Gastroesophageal sphincter (tissue), 4 donors: ENCODE measurements at regions not wholly inside any gene's neighbourhood (a gene's known extent, or its start where the extent isn't known, plus 50 kb on each side); places are given as distances from the start of the nearest gene placed in this dataset.
A peak's percentile ranks its signal among the peaks of the same experiment; 100 is the strongest.

Experiments used
- ATAC-seq: fragments of 150-250 bp; one replicate; pipeline ENCODE4 v1.9.1; 2016; ENCODE audit warnings: mild to moderate bottlenecking, moderate library complexity
- H3K27ac ChIP-seq, 4 donors: fragments of 200-600 bp; sonication (generic) in 3 of 4; 1 replicate in 3 of 4; 2 replicates in 1 of 4; pipeline ENCODE4 v1.5.1; 2016 to 2019
- H3K27me3 ChIP-seq: fragments of 200-600 bp; sonication (generic); one replicate; pipeline ENCODE4 v1.5.1; 2019
- H3K36me3 ChIP-seq, 2 donors: fragments of 200-600 bp; sonication (generic); one replicate each; pipeline ENCODE4 v1.5.1; 2019; ENCODE audit warnings: control low read depth in 1 of 2
- H3K4me1 ChIP-seq, 3 donors: fragments of 200-600 bp; sonication (generic); 1 replicate in 2 of 3; 2 replicates in 1 of 3; pipeline ENCODE4 v1.5.1; 2016 to 2019; ENCODE audit warnings: control low read depth in 2 of 3
- H3K4me3 ChIP-seq, 2 donors: fragments of 200-600 bp; sonication (generic); one replicate each; pipeline ENCODE4 v1.5.1; 2019; ENCODE audit warnings: mild to moderate bottlenecking in 1 of 2, moderate library complexity in 1 of 2
- H3K9me3 ChIP-seq, 3 donors: fragments of 200-600 bp; sonication (generic); one replicate each; pipeline ENCODE4 v1.5.1; 2017 to 2019; ENCODE audit warnings: control low read depth in 2 of 3
- EP300 ChIP-seq: sonication (generic); formaldehyde crosslinking; IDR thresholded peaks from one replicate; pipeline ENCODE4 v1.6.1; 2017; ENCODE audit warnings: antibody characterized with exemption, mild to moderate bottlenecking
- POLR2A ChIP-seq, 2 donors: fragments of 450-650 bp; IDR thresholded peaks; one replicate each; pipeline ENCODE4 v1.6.1; 2017; ENCODE audit warnings: antibody characterized with exemption in 2 of 2, mild to moderate bottlenecking in 2 of 2, moderate library complexity in 1 of 2
- POLR2AphosphoS5 ChIP-seq: sonication (generic); formaldehyde crosslinking; IDR thresholded peaks from one replicate; pipeline ENCODE4 v1.6.1; 2017; ENCODE audit warnings: antibody characterized with exemption
- WGBS, 2 donors: methylation state at CpG; one replicate each; pipeline ENCODE4 v1.1.5; 2018; ENCODE audit warnings: low coverage in 1 of 2; 5-methylcytosine and 5-hydroxymethylcytosine counted together
- TF ChIP-seq, protein P1 (sequence below), 4 experiments: fragments of 200-600 bp in 2 of 4; fragments of 450-650 bp in 2 of 4; sonication (generic) in 1 of 4; IDR thresholded peaks; one replicate each; pipeline ENCODE4 v1.5.1; 2017 to 2019; ENCODE audit warnings: antibody characterized with exemption in 4 of 4, mild to moderate bottlenecking in 2 of 4, moderate library complexity in 2 of 4

DNA sequence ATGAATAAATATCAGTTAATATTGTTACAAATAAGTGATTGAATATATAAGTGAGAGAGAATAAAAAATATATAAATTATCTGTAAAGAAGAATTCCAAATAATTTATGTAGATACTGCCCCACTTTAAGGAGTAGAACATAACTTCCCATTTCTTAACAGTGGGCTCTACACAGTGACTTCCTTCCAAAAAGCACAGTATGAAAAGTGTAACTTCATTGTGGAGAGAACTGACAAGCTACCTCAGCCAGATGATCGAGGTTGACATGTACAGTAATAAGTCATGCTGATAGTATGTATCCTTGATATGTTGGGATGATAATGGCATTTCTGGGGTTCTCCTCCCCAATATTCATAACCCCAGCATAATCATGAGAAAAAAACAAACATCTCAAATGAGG, 191.9 kb upstream of the FN1 start:
- Histone ChIP-seq H3K4me1 (peaks cover 0 to 26% (median 7%) of the 10 kb centered on the region in 3 donors), H3K27ac (peak overlapping the region in 1 of 4 donors; percentile 89), H3K9me3 (peaks cover 0 to 4% (median 0%) of the 10 kb centered on the region in 3 donors), H3K27me3 (no peaks in the 10 kb centered on the region), H3K4me3 (no peak overlapping the region), H3K36me3 (no peaks in the 10 kb centered on the region)
- ATAC-seq: no peak
- no peak for TF ChIP-seq EP300
- no peak for TF ChIP-seq POLR2AphosphoS5
- TF ChIP-seq, protein P1, sequence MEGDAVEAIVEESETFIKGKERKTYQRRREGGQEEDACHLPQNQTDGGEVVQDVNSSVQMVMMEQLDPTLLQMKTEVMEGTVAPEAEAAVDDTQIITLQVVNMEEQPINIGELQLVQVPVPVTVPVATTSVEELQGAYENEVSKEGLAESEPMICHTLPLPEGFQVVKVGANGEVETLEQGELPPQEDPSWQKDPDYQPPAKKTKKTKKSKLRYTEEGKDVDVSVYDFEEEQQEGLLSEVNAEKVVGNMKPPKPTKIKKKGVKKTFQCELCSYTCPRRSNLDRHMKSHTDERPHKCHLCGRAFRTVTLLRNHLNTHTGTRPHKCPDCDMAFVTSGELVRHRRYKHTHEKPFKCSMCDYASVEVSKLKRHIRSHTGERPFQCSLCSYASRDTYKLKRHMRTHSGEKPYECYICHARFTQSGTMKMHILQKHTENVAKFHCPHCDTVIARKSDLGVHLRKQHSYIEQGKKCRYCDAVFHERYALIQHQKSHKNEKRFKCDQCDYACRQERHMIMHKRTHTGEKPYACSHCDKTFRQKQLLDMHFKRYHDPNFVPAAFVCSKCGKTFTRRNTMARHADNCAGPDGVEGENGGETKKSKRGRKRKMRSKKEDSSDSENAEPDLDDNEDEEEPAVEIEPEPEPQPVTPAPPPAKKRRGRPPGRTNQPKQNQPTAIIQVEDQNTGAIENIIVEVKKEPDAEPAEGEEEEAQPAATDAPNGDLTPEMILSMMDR (IDR thresholded peaks at IDR 0.05): no peak
- TF ChIP-seq POLR2A (IDR thresholded peaks at IDR 0.05): no peak
- 20 to 75% methylated on average over 1 of the region's 1 CpG for WGBS, 2 donors

DNA sequence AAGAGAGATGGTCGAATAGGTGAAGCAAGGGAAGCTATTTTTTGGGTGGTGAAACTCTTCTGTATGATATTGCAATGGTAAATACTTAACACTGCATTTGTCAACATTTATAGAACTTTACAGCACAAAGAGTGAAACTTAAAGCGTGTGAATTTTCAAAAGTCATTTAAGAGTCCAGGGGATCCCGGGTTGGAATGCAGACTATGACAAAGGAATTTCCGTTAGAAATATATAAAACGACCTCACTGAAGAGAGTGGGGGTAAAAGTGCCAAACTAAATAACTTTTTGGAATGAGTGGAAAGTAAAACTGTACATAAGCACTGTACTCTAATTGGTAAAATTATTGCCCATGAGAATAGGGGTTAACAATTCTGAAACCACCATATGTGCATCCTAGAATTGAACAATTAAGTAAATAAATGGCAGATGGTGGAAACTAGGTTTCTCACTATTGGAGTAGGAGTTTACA, 191.0 kb upstream of the FN1 start:
- H3K4me3 ChIP-seq: no peak overlapping the region
- H3K27me3 ChIP-seq: no peaks in the 10 kb centered on the region
- no peaks in the 10 kb centered on the region for H3K36me3 ChIP-seq
- peak overlapping the region in 1 of 4 donors; percentile 89 for H3K27ac ChIP-seq
- TF ChIP-seq POLR2AphosphoS5 (no peak), EP300 (no peak), POLR2A (IDR thresholded peaks at IDR 0.05) (no peak)
- TF ChIP-seq, protein P1 (IDR thresholded peaks at IDR 0.05): no peak
- no peak for ATAC-seq
- WGBS, 2 donors: 68 to 85% methylated on average over 5 of the region's 5 CpGs
- H3K9me3 ChIP-seq: peaks cover 0 to 4% (median 0%) of the 10 kb centered on the region in 3 donors
- H3K4me1 ChIP-seq: peaks cover 0 to 33% (median 7%) of the 10 kb centered on the region in 3 donors

DNA sequence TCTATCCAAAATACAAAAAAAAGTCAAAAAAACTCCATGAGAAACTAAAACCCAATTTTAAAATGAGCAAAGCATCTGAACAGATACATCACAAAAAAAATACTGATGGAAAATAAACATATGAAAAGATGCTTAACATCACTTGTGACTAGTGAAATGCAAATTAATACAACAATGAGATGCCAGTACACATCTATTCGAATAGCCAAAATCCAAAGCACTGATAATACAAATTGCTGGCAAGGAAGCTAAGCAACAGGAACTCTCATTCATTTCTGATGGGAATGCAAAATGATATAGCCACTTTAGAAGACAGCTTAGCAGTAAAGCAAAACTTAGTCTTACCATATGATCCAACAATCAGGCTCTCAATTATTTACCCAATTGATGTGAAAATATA, 190.2 kb upstream of the FN1 start:
- TF ChIP-seq POLR2A (IDR thresholded peaks at IDR 0.05) (no peak), POLR2AphosphoS5 (no peak), EP300 (no peak)
- TF ChIP-seq, protein P1 (IDR thresholded peaks at IDR 0.05): no peak
- 50 to 67% methylated on average over 1 of the region's 1 CpG for WGBS, 2 donors
- H3K27ac ChIP-seq: peak overlapping the region in 2 of 4 donors; percentile 84 to 89
- no peak overlapping the region for H3K4me3 ChIP-seq
- no peak for ATAC-seq
- peaks cover 0 to 33% (median 7%) of the 10 kb centered on the region in 3 donors for H3K4me1 ChIP-seq
- no peaks in the 10 kb centered on the region for H3K36me3 ChIP-seq
- no peaks in the 10 kb centered on the region for H3K27me3 ChIP-seq
- H3K9me3 ChIP-seq: peaks cover 0 to 4% (median 0%) of the 10 kb centered on the region in 3 donors

DNA sequence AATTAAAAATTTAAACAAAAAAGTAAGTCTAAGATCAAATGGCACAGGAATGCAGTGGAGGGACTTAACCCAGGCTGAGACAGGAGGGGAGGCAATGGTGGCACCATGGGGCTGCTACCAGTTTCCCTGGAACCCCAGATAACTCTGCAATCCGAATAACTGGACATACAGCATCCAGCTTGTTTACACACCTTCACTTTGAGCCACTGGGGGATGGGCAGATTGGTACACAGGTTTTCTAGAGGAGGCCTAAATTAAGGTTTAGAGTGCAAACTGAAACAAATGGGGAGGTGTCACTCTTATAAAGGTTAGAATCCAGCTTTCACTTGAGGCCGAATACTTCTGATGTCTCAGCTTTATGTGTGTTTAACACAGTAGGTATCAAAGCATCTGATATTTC, 189.3 kb upstream of the FN1 start:
- 71 to 88% methylated on average over 1 to 2 of the region's 2 CpGs for WGBS, 2 donors
- TF ChIP-seq, protein P1 (IDR thresholded peaks at IDR 0.05): no peak
- TF ChIP-seq POLR2AphosphoS5 (no peak), EP300 (no peak), POLR2A (IDR thresholded peaks at IDR 0.05) (no peak)
- no peaks in the 10 kb centered on the region for H3K27me3 ChIP-seq
- peak overlapping the region; percentile 79 to 90 (median 86) for H3K27ac ChIP-seq
- no peak for ATAC-seq
- H3K4me1 ChIP-seq: peaks cover 0 to 34% (median 7%) of the 10 kb centered on the region in 3 donors
- H3K36me3 ChIP-seq: no peaks in the 10 kb centered on the region
- H3K4me3 ChIP-seq: no peak overlapping the region
- no peaks in the 10 kb centered on the region for H3K9me3 ChIP-seq

DNA sequence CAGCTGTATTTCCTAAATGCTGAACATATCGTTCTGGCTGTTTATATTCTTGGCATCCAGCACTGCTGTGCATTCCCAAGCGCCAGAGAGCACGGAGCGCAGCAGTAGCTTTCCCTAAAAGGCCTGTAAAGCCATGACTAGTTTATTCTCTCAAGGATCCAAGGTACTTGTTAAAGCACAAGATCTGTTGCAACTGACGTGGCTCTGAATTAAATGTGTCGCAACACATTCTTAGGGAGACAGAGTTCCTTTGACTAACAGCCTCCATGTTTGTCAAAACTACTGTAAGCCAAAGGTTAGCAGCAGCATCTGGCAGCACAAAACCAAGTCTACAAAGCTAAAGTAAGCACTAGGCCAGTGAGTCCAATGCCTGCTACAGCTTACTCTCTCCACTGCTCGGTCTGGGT, 188.6 kb upstream of the FN1 start:
- WGBS, 2 donors: 13 to 27% methylated on average over 4 to 7 of the region's 7 CpGs
- TF ChIP-seq POLR2A (IDR thresholded peaks at IDR 0.05) (no peak), EP300 (peak; percentile 81), POLR2AphosphoS5 (peak; percentile 97)
- TF ChIP-seq, protein P1 (IDR thresholded peaks at IDR 0.05): peak in 1 of 4 experiments; percentile 28
- peaks cover 0 to 41% (median 7%) of the 10 kb centered on the region in 3 donors for H3K4me1 ChIP-seq
- no peaks in the 10 kb centered on the region for H3K9me3 ChIP-seq
- no peak overlapping the region for H3K4me3 ChIP-seq
- ATAC-seq: peak; percentile 94
- H3K27me3 ChIP-seq: no peaks in the 10 kb centered on the region
- H3K27ac ChIP-seq: peak overlapping the region; percentile 79 to 90 (median 86)
- H3K36me3 ChIP-seq: no peaks in the 10 kb centered on the region
